K562 (cell line): ENCODE measurements at regions not wholly inside any gene's neighbourhood (a gene's known extent, or its start where the extent isn't known, plus 50 kb on each side); places are given as distances from the start of the nearest gene placed in this dataset.

Experiments
- ATAC-seq: fragments of 200-7000 bp; cut with Tn5 transposase; 3 replicates; pipeline ENCODE4 v1.9.1; 2020; ENCODE audit warnings: moderate library complexity
- BruUV-seq: library from RNA; stranded (reverse); fragments of 400-500 nt; replicated peaks from 2 replicates; lab custom pipeline; 2021; lab: Mats Ljungman, UMichigan
- CTCF ChIA-PET: fragments of 300-600 bp; formaldehyde crosslinking; extraction: SDS; loops from one replicate; lab custom pipeline; 2021; ENCODE audit warnings: low intra/inter-chr PET ratio; lab: Yijun Ruan, JAX
- POLR2A ChIA-PET: fragments of 300-600, 350-650 bp; sonication (Branson Sonifier 250); formaldehyde crosslinking; extraction: SDS; loops from one replicate; lab custom pipeline; 2021; ENCODE audit warnings: antibody characterized with exemption, inconsistent platforms; lab: Yijun Ruan, JAX
- DNase-seq, 4 experiments: peaks; one replicate each; pipeline versions ENCODE4 v3.0.0 to v3.0.0-alpha.2; 2011 to 2018; ENCODE audit warnings: low spot score in 3 of 4, mixed read lengths in 3 of 4; ENCODE audit errors: extremely low read depth in 1 of 4
- FAIRE-seq: peaks from 2 replicates; lab custom pipeline; 2011; peaks lifted over from hg19 to GRCh38; lab: Jason Lieb, UNC
- H2AFZ ChIP-seq: 2 replicates; pipeline ENCODE4 v1.6.0; 2011; ENCODE audit warnings: low read depth, low read length, control low read depth, inconsistent platforms
- H3K27ac ChIP-seq: fragments of 200-600 bp; 3 replicates; pipeline ENCODE4 v1.8.0; 2011; ENCODE audit warnings: low read depth, mild to moderate bottlenecking, control low read depth, inconsistent platforms, low read length, moderate library complexity, mixed read lengths; ENCODE audit errors: extremely low read depth
- H3K27me3 ChIP-seq, 2 experiments: fragments of 300-600 bp in 1 of 2; 2 replicates in 1 of 2; 3 replicates in 1 of 2; pipeline versions ENCODE4 v1.6.0 to v1.8.0; 2011; ENCODE audit warnings: inconsistent platforms in 2 of 2, low read length in 2 of 2, mild to moderate bottlenecking in 1 of 2, mixed read lengths in 1 of 2, moderate library complexity in 1 of 2; ENCODE audit not compliant: control insufficient read depth in 2 of 2, insufficient read depth in 2 of 2
- H3K36me3 ChIP-seq: fragments of 300-600 bp; 3 replicates; pipeline ENCODE4 v1.8.0; 2011; ENCODE audit warnings: mild to moderate bottlenecking, low read length, inconsistent platforms; ENCODE audit not compliant: control insufficient read depth, insufficient read depth
- H3K4me1 ChIP-seq, 2 experiments: fragments of 200-600 bp in 1 of 2; replicated peaks in 1 of 2; 2 replicates in 1 of 2; 3 replicates in 1 of 2; pipeline versions ENCODE4 v1.5.1 to v1.8.0; 2011; ENCODE audit warnings: inconsistent platforms in 2 of 2, low read length in 2 of 2, mild to moderate bottlenecking in 1 of 2, mixed read lengths in 1 of 2, moderate library complexity in 1 of 2; ENCODE audit not compliant: control insufficient read depth in 2 of 2, insufficient read depth in 2 of 2
- H3K4me2 ChIP-seq: 2 replicates; pipeline ENCODE4 v1.6.1; 2011; ENCODE audit warnings: low read length, control low read depth, inconsistent platforms, mixed read lengths; ENCODE audit not compliant: insufficient read depth
- H3K4me3 ChIP-seq: fragments of 200-600 bp; sonication (generic), shearing (Covaris generic); 2 replicates; pipeline ENCODE4 v1.5.1; 2016; ENCODE audit warnings: control low read depth, inconsistent platforms
- H3K79me2 ChIP-seq: fragments of 200-600 bp; 3 replicates; pipeline ENCODE4 v1.8.0; 2011; ENCODE audit warnings: low read length, inconsistent platforms; ENCODE audit not compliant: control insufficient read depth, insufficient read depth
- H3K9ac ChIP-seq, 2 experiments: 2 replicates each; pipeline versions ENCODE4 v1.6.0 to v1.6.1; 2011; ENCODE audit warnings: low read depth in 2 of 2, low read length in 2 of 2, control low read depth in 1 of 2, inconsistent platforms in 1 of 2, mild to moderate bottlenecking in 1 of 2, mixed read lengths in 1 of 2; ENCODE audit not compliant: insufficient read depth in 1 of 2
- H3K9me1 ChIP-seq: one replicate; pipeline ENCODE4 v1.6.0; 2011; ENCODE audit warnings: inconsistent platforms, mild to moderate bottlenecking, low read length, moderate library complexity; ENCODE audit not compliant: control insufficient read depth, insufficient read depth
- H3K9me3 ChIP-seq: replicated peaks from 2 replicates; pipeline ENCODE4 v1.5.1; 2011; ENCODE audit warnings: low read depth, low read length, inconsistent platforms; ENCODE audit not compliant: control insufficient read depth, insufficient read depth
- H4K20me1 ChIP-seq: replicated peaks from 2 replicates; pipeline ENCODE4 v1.6.1; 2011; ENCODE audit warnings: low read length, inconsistent platforms, mixed read lengths; ENCODE audit not compliant: control insufficient read depth, insufficient read depth
- CHD2 ChIP-seq: IDR thresholded peaks from 2 replicates; pipeline ENCODE4 v1.6.1; 2011; ENCODE audit warnings: low read depth, low read length
- CXXC5 ChIP-seq: fragments of 250-450 bp; sonication (Bioruptor Pico); IDR thresholded peaks from 2 replicates; pipeline ENCODE4 v1.8.0; 2022; ENCODE audit warnings: inconsistent platforms, mild to moderate bottlenecking, moderate library complexity
- DMBX1 ChIP-seq: fragments of 250-450 bp; sonication (Bioruptor Pico); IDR thresholded peaks from 2 replicates; pipeline ENCODE4 v1.8.0; 2022; ENCODE audit warnings: inconsistent platforms, mild to moderate bottlenecking, moderate library complexity, borderline replicate concordance
- HNRNPK ChIP-seq: fragments of 200-400 bp; formaldehyde crosslinking; IDR thresholded peaks from one replicate; pipeline ENCODE4 v1.6.1; 2018; ENCODE audit warnings: mild to moderate bottlenecking, low read depth, low read length; ENCODE audit not compliant: poor library complexity, severe bottlenecking
- MED1 ChIP-seq: sonication (generic); formaldehyde crosslinking; IDR thresholded peaks from 2 replicates; pipeline ENCODE4 v1.8.1; 2023; ENCODE audit warnings: missing genetic modification reagents, borderline replicate concordance
- NRF1 ChIP-seq, 2 experiments: fragments of 450-650 bp; IDR thresholded peaks in 1 of 2; conservative IDR thresholded peaks in 1 of 2; 2 replicates each; pipeline ENCODE4 v1.6.1; 2014; ENCODE audit warnings: mild to moderate bottlenecking in 2 of 2
- SIN3B ChIP-seq: fragments of 450-650 bp; IDR thresholded peaks from 2 replicates; pipeline ENCODE4 v1.6.1; 2017; ENCODE audit warnings: low read depth, mild to moderate bottlenecking, moderate library complexity
- SPI1 ChIP-seq: IDR thresholded peaks from 2 replicates; pipeline ENCODE4 v1.6.1; 2011; ENCODE audit warnings: low read depth, low read length, control low read depth, borderline replicate concordance
- TAF1 ChIP-seq: IDR thresholded peaks from 2 replicates; pipeline ENCODE4 v1.6.1; 2011; ENCODE audit warnings: mild to moderate bottlenecking, low read length, moderate library complexity; ENCODE audit not compliant: insufficient read depth, control insufficient read depth, severe bottlenecking; ENCODE audit errors: extremely low read depth
- TCF7L2 ChIP-seq: fragments of 150-350 bp; IDR thresholded peaks from 2 replicates; pipeline ENCODE4 v1.6.1; 2016; ENCODE audit warnings: low read depth, mild to moderate bottlenecking, low read length, moderate library complexity
- U2AF2 ChIP-seq: fragments of 200-400 bp; formaldehyde crosslinking; optimal IDR thresholded peaks from 2 replicates; pipeline ENCODE3; 2017; ENCODE audit warnings: low read depth, mild to moderate bottlenecking, low read length
- ZBTB43 ChIP-seq: sonication (generic); formaldehyde crosslinking; IDR thresholded peaks from 2 replicates; pipeline ENCODE4 v1.8.0; 2023; ENCODE audit warnings: mild to moderate bottlenecking, missing genetic modification reagents
- ZNF280B ChIP-seq: fragments of 250-450 bp; sonication (Bioruptor Pico); IDR thresholded peaks from 2 replicates; pipeline ENCODE4 v1.5.1; 2021; ENCODE audit warnings: mild to moderate bottlenecking
- WGBS: fragments of 100-300 bp; shearing (Covaris generic); methylation state at CpG from one replicate; pipeline ENCODE4 v1.1.6; 2016; ENCODE audit warnings: low coverage, mixed read lengths; ENCODE audit not compliant: insufficient coverage; ENCODE audit errors: missing lambda C conversion rate; 5-methylcytosine and 5-hydroxymethylcytosine counted together
- in situ Hi-C: fragments of 300-500 bp; cut with MboI; formaldehyde crosslinking; loops from 4 replicates; pipeline ENCODE4 v1.15.0; 2018; ENCODE audit warnings: inconsistent platforms, mixed read lengths
- intact Hi-C: fragments of 100-400 bp; cut with micrococcal nuclease; formaldehyde crosslinking; loops from 2 replicates; pipeline ENCODE4 v1.14.2; 2022
- TF ChIP-seq, protein P1 (sequence below): sonication (generic); formaldehyde crosslinking; IDR thresholded peaks from 2 replicates; pipeline ENCODE4 v1.5.0; 2020; ENCODE audit warnings: missing genetic modification reagents
- TF ChIP-seq, protein P2 (sequence below), 2 experiments: fragments of 150-350 bp in 1 of 2; IDR thresholded peaks; 2 replicates each; pipeline ENCODE4 v1.6.1; 2012 to 2016; ENCODE audit warnings: low read depth in 2 of 2, low read length in 2 of 2, mild to moderate bottlenecking in 1 of 2, moderate library complexity in 1 of 2

- Histone ChIP-seq H3K4me2 (no peak overlapping the region), H3K27ac (no peak overlapping the region), H2AFZ (no peak overlapping the region), H4K20me1 (no peaks in the 10 kb centered on the region), H3K9ac (no peak overlapping the region), H3K36me3 (no peaks in the 10 kb centered on the region), H3K4me3 (no peak overlapping the region), H3K79me2 (no peaks in the 10 kb centered on the region), H3K9me3 (no peaks in the 10 kb centered on the region), H3K27me3 (no peaks in the 10 kb centered on the region), H3K9me1 (no peaks in the 10 kb centered on the region), H3K4me1 (no peaks in the 10 kb centered on the region)
- ATAC-seq (no peak), FAIRE-seq (no peak), DNase-seq (no peak)
- no TSS peak for BruUV-seq
- CTCF ChIA-PET = no interaction called here
- POLR2A ChIA-PET = no interaction called here
- in situ Hi-C loops (no loop called here), intact Hi-C loops (no loop called here)
- WGBS = 0% methylated on average over 3 of the region's 3 CpGs
- TF ChIP-seq TCF7L2 (no peak), U2AF2 (no peak), NRF1 (conservative IDR thresholded peaks at IDR 0.05 in 1 of 2, IDR thresholded peaks at IDR 0.05 in 1 of 2) (no peak), CXXC5 (CRISPR knock-in tag) (no peak), SPI1 (no peak), HNRNPK (no peak), DMBX1 (CRISPR knock-in tag) (no peak), CHD2 (no peak), MED1 (no peak), ZNF280B (CRISPR knock-in tag) (no peak), TAF1 (no peak), SIN3B (no peak), ZBTB43 (CRISPR knock-in tag) (no peak)
- TF ChIP-seq, protein P1, sequence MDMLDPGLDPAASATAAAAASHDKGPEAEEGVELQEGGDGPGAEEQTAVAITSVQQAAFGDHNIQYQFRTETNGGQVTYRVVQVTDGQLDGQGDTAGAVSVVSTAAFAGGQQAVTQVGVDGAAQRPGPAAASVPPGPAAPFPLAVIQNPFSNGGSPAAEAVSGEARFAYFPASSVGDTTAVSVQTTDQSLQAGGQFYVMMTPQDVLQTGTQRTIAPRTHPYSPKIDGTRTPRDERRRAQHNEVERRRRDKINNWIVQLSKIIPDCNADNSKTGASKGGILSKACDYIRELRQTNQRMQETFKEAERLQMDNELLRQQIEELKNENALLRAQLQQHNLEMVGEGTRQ (CRISPR knock-in tag) = no peak
- TF ChIP-seq, protein P2, sequence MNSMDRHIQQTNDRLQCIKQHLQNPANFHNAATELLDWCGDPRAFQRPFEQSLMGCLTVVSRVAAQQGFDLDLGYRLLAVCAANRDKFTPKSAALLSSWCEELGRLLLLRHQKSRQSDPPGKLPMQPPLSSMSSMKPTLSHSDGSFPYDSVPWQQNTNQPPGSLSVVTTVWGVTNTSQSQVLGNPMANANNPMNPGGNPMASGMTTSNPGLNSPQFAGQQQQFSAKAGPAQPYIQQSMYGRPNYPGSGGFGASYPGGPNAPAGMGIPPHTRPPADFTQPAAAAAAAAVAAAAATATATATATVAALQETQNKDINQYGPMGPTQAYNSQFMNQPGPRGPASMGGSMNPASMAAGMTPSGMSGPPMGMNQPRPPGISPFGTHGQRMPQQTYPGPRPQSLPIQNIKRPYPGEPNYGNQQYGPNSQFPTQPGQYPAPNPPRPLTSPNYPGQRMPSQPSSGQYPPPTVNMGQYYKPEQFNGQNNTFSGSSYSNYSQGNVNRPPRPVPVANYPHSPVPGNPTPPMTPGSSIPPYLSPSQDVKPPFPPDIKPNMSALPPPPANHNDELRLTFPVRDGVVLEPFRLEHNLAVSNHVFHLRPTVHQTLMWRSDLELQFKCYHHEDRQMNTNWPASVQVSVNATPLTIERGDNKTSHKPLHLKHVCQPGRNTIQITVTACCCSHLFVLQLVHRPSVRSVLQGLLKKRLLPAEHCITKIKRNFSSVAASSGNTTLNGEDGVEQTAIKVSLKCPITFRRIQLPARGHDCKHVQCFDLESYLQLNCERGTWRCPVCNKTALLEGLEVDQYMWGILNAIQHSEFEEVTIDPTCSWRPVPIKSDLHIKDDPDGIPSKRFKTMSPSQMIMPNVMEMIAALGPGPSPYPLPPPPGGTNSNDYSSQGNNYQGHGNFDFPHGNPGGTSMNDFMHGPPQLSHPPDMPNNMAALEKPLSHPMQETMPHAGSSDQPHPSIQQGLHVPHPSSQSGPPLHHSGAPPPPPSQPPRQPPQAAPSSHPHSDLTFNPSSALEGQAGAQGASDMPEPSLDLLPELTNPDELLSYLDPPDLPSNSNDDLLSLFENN (IDR thresholded peaks at IDR 0.05; ENCODE audit: low read depth in 2 of 2, low read length in 2 of 2) = no peak
Observed at GRCh38 chr4:123987408-123987807, 590.8 kb downstream of the SPRY1 start.
